ENCODE measurements at regions not wholly inside any gene's neighbourhood (a gene's known extent, or its start where the extent isn't known, plus 50 kb on each side); places are given as distances from the start of the nearest gene placed in this dataset.

DNA sequence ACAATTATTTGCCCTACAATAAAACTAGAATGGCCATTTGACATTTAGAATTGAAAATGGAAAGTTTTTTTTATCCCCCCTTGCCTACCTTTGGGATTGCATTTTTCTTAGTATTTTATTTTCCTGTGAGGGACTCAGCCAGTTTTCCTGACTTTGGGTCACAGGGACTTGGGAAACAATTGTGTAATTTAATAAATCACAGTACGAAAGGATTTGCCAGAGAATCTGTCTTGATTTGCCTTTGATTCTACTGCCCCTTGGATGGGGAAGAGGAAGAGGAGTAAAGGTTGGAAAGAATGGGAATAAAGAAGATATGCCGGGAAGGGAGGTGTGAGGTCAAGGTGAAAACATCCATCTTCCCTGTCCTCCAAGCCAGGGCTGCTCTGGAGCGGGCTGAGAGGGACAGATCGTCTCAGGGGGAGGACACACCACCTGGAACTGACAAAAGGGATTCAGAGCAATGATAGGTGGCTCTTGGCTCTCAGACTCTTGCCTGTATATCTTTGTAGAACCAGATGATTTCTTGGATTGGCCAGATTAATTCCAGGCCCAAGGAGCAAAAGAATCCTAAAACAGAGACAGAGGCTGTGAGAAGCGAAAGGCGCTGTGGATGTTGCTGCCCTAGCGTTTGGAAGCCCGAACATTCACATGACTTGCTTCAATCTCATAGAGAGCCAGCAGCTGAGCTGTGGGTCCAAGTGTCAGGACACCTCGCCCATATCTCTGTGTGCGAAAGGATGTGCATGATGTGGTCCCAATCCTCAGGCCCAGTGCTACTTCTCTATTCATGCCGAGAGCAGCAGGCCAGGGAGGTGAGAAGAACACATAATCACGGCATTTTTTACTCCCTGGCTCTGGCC, 50.3 kb upstream of the ZEB1 start:
- Histone ChIP-seq H3K4me1 (ENCODE audit: control insufficient read depth, insufficient read depth, low read length) (no peaks in the 10 kb centered on the region), H3K27ac (ENCODE audit: low read length) (no peak overlapping the region), H3K4me3 (ENCODE audit: low read length) (no peak overlapping the region), H3K36me3 (ENCODE audit: control insufficient read depth, insufficient read depth, low read length) (no peaks in the 10 kb centered on the region), H3K27me3 (ENCODE audit: control insufficient read depth, insufficient read depth, low read length) (no peaks in the 10 kb centered on the region), H3K9me3 (ENCODE audit: control insufficient read depth, insufficient read depth, low read length) (no peaks in the 10 kb centered on the region)
- no peak for DNase-seq
- Mint-ChIP-seq H3K4me1 (no peaks in the 10 kb centered on the region), H3K4me3 (no peak overlapping the region), H3K36me3 (no peaks in the 10 kb centered on the region), H3K27ac (no peak overlapping the region), H3K9me3 (no peaks in the 10 kb centered on the region), H3K27me3 (ENCODE audit: low read depth in 2 of 2) (peaks cover 0 to 7% of the 10 kb centered on the region in 2 donors)
- ATAC-seq: no peak
- WGBS (ENCODE audit: insufficient coverage): 93% methylated on average over 12 of the region's 12 CpGs
- intact Hi-C loops (cut with micrococcal nuclease): no loop called here
- TF ChIP-seq, protein P1, sequence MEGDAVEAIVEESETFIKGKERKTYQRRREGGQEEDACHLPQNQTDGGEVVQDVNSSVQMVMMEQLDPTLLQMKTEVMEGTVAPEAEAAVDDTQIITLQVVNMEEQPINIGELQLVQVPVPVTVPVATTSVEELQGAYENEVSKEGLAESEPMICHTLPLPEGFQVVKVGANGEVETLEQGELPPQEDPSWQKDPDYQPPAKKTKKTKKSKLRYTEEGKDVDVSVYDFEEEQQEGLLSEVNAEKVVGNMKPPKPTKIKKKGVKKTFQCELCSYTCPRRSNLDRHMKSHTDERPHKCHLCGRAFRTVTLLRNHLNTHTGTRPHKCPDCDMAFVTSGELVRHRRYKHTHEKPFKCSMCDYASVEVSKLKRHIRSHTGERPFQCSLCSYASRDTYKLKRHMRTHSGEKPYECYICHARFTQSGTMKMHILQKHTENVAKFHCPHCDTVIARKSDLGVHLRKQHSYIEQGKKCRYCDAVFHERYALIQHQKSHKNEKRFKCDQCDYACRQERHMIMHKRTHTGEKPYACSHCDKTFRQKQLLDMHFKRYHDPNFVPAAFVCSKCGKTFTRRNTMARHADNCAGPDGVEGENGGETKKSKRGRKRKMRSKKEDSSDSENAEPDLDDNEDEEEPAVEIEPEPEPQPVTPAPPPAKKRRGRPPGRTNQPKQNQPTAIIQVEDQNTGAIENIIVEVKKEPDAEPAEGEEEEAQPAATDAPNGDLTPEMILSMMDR (IDR thresholded peaks at IDR 0.05): no peak
